Fibroblast of peridontal ligament (primary cell): ENCODE measurements at regions not wholly inside any gene's neighbourhood (a gene's known extent, or its start where the extent isn't known, plus 50 kb on each side); places are given as distances from the start of the nearest gene placed in this dataset.

ENCODE experiments used
- DNase-seq: peaks from one replicate; pipeline ENCODE4 v3.0.0-alpha.2; 2010; ENCODE audit errors: extremely low read depth

DNA sequence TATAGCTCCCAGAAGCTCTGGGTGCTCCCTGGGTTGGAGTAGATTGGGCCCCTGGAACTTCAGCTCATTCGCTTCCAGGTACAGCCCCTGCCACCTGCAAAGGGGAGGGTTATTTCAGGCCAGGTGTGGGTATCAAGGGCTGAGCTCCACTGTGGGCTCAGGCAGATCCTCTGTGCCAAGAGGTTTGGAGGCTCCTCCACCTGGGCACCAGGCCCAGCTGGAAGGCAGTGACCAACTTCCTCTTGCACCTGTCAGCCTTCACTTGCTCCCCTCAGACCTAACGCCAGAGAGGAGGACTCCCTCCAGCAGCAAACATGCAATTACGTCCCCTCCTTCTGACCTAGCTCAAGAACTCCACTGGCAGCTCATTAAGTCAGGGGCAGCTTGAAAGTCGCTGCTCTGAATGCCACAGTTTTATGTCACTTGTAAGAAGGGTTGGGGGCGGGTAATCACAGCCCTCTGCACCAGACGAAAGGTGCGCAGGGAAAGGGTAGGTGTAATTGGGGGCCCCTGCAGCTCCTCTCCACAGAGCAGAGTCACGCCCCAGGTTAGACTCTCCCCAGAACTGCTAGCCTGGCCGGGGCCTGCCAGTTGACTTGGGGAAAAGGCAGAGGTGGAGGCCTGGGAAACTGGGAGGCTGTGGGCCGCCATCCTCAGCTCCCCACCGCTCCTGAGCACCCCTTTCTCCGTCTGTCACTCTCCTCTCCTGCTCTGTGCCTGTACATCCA is 125.0 kb upstream of the TMPRSS2 start:
- DNase-seq, result no peak

DNA sequence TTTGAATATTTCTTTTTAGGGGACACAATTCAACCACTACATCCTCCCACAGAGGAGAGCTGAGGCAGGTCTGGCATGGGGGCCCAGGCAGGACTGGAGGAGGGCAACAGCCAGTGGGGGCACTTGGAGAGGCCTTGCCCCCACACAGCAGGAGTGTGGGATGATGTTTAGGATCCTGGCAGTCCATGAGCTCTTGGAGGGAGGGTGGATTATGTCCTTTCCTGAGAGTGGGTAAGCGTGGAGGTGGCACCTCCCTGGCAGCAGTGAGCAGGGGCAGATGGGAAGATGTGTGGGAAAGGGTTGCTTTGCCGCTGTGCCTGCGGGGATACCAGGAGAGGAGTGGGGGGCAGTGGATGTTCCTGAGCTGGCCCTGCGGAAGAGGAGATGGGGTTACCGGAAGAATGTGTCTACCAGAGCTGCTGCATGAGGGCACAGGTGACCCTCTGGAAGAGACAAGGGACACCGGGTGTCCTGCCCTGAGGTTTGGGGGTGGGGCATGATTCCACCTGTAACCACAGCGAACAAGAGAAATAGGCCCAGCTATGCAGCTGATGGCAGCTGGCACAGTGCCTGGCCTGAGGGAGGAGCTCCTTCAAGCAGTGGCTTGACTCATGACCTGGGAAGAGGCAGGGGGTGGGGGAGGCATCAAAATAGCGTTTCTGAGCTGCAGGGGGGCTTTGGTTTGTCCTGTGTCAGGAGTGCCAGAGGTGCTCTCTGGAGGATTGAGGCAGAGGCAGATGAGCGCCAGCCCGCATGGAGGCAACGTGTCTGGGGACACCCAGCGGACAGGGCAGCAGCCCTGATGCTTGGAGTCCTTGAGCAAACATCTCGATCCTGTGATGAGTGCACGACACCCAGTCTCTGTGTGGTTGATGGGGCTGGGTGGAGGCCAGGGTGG is 123.9 kb upstream of the TMPRSS2 start:
- DNase-seq, result peak; percentile 20

DNA sequence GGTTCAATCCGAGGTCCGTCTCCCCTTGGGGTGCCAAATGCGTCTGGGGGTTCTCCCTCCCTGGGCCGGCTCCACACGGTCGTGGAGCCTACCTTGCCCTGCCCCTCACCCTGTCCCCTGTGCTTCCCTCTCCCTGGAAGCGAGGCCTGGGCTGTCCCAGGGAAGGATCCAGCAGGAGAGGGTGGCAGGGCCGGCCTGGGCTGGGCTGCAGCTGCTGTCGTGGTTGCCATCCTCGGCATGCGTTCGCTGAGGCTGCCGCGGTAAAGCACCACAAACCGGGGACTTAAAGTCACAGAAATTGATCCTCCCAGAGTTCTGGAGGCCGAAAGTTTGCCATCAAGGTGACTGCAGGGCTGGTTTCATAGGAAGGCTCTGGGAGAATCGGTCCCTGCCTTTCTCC is 123.0 kb upstream of the TMPRSS2 start:
- DNase-seq, result no peak

DNA sequence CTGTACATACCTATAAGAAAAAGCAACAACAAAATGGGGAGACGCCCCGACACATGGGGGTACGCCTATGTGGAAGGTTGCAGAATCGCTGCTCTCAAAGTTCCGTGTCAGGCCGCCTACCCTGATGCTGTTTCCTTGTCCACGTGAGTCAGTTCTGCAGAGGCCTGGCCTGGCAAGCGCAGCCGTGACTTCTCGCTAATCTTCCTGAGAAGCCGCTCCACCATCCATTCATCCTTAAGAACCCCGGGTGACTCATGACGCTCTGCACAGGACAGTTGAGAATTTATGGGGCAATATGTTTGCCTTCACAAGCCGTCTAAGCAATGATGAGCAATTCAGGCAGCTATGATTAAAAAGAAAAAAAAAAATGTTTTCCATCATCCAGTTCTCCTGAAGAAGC is 122.3 kb upstream of the TMPRSS2 start:
- DNase-seq, result peak; percentile 99

GRCh38 chr21:41628256-41628655 is 120.3 kb upstream of the TMPRSS2 start:
- no peak for DNase-seq

DNA sequence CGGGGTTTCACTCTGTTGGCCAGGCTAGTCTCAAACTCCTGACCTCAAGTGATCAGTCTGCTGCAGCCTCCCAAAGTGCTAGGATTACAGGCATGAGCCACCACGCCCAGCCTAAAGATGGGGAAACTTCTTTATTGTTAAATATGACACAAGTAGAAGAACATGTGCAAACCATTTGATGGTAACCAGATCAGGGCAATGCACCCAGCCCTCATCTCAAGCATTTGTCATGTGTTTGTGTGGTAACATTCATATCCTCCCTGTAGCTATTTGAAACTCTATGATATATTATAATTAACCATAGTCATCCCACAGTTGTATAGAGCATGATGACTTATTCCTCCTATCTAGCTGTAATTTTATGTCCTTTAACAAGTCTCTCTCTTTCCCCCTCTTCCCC is 119.5 kb upstream of the TMPRSS2 start:
- DNase-seq, result peak; percentile 92

DNA sequence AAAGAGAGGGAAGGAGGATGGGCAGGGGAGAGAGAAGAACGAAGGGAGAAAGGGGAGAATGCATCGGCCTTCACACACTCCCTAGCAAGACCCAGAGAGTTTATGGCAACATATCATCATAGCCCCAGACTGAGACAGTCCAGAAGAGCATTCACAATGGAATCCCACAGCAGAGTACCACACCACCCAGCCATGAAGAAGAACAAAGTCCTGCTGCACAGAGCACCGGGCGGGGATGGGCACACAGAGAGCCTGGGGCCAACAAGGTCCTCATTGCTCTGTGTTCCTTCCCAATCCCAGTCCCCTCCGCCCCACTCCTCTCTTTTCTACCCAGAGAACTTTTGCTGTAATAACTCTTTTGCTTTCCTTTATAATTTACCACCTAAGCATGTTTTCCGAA is 118.1 kb upstream of the TMPRSS2 start:
- no peak for DNase-seq

DNA sequence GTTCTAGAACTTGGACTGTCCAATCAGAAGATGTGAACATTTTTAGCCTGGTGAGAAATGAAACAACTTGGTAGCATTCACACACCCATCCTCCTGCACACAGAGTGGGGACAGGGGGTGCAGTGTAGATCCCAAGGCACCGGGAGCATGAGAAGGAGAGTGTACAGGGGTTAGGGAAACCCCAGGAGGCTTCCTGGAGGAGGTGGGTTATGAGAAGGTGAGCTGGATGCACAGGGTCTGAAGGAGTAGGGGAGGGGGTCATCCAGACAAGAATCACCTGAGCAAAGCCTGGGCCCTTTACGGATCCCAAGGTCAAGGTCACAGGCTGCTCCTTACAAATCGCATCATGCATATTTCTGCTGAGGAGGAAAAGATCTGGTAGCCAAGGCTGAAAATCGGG is 117.5 kb upstream of the TMPRSS2 start:
- DNase-seq, result no peak

- no peak for DNase-seq
Observed at GRCh38 chr21:41624674-41625310, 116.8 kb upstream of the TMPRSS2 start.

DNA sequence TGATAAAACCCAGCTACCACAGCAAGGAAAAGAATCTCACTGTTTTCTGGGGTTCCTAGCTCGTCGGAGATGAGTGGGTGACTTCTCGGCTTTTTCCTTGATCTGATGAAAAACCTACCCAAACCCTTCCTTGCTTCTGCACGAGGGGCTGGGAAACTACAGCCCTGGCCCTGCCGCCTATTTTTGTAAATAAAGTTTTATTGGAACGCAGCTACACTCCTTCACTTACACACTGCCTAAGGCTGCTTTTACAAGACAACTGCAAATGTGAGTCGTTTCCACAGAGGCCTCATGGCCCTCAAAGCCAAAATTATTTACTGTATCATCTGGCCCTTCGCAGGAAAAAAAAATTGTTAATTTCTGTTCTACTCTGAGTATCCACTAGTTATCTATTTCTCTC is 116.0 kb upstream of the TMPRSS2 start:
- DNase-seq, result no peak

- peak; percentile 23 for DNase-seq
Observed at GRCh38 chr21:41622831-41623548, 115.0 kb upstream of the TMPRSS2 start.

GRCh38 chr21:41622201-41622600 is 114.2 kb upstream of the TMPRSS2 start:
- no peak for DNase-seq

DNA sequence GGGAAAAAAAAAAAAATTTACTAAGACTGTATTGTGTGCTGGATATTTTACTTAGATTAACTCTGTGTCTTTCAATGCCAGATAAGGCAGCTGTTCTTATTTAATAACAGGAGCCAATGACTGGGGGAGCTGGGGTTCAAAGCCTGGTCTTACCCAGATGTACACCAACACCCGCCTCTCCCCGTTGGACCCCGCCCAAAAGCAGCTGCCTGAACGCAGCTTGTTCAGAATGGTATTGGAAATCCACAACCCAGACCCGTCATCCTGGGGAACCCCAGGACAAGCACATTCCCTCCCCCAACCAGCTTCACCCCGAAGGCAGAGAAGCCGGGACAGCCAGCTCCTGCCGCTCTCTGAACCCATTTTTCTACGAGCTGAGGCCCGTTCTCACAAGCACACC is 113.6 kb upstream of the TMPRSS2 start:
- no peak for DNase-seq

DNA sequence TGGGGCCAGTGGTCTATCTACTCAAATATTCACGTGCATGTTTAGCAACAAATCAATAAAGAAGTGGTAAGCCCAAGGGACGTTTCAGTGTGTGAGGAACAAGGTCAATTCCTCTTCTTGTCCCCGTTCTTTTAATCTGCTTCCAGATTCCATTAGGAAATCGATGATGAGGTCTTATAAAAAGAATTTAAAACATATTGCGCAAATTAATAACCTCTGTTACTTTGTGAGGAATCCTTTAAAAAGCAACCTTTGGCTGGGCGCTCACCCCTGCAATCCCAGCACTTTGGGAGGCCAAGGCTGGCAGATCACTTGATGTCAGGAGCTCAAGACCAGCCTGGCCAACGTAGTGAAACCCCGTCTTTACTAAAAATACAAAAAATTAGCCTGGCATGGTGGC is 113.0 kb upstream of the TMPRSS2 start:
- no peak for DNase-seq

DNA sequence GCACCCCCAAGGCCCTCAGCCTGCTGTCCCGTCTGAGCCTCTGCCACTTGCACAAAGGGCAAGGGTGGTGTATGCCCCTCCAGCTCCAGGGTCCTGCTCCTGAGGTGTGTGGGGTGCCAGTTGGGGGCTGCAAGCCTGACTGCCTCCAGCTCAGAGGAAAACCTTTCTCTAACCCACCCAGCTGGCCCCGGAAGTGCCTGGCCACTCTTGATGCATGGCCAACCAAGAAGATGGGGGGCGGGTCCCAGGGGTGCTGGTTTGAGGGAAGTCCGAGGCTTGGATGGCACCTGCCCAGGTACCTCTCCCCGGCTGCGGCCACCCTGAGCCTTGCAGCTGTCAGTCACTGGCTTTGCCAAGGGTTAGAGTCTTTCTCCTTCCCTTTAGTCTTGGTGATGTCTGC is 112.6 kb upstream of the TMPRSS2 start:
- DNase-seq, result no peak

DNA sequence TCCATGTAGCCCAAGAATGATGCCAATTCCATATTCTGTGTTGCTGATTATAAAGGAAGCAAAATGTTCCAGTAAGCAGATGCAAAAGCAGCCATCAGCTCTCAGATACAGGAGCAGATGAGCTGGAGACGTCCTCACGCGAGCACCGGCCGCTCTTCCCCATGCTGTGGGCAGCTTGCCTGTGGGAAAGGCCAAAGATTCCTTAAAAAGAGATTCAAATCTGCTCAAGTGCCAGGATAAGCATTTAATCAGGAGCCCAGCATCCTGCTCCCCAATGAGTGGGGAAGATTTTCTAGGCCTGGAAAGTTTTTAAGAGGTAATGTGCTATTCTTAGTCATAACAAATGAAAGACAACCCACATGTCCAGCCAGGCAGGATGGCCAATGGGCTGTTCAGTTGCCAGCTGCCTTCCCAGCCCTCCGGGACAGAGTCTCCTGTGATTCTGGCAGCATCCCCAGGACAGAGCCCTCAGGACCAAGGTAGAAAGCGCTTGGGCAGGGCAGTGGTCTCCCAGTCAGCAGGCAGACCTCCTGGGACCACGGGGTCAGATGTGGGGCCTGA is 108.2 kb upstream of the TMPRSS2 start:
- DNase-seq, result peak; percentile 97

GRCh38 chr21:41615613-41616012 is 107.7 kb upstream of the TMPRSS2 start:
- DNase-seq, result peak; percentile 100

GRCh38 chr21:41614511-41614910 is 106.6 kb upstream of the TMPRSS2 start:
- DNase-seq, result no peak

DNA sequence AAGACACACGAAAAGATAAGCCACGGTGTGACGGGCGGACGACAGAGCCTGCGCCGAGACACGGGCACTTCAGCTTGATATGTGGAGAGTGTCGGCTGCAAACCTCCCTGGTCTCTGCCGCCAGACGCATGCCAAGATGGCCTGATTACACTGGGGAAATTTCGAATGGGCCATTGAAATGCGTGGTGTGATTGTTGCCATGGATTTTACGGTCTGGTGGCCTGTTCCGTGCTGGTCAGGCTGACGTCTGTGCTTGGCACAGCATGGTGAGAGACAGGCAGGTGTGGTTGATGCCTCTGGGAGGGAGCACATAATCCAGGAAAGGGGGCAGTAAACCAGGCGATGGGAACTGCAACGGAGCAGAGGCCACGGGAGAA is 105.6 kb upstream of the TMPRSS2 start:
- no peak for DNase-seq

GRCh38 chr21:41612674-41613532 is 104.9 kb upstream of the TMPRSS2 start:
- DNase-seq, result peak; percentile 99
